GM23338 (cell line): ENCODE measurements at regions not wholly inside any gene's neighbourhood (a gene's known extent, or its start where the extent isn't known, plus 50 kb on each side); places are given as distances from the start of the nearest gene placed in this dataset.
A peak's percentile ranks its signal among the peaks of the same experiment; 100 is the strongest.

Source experiments
- ATAC-seq: fragments of 200-7000 bp; cut with Tn5 transposase; 3 replicates; pipeline ENCODE4 v1.9.1; 2020
- DNase-seq: peaks from one replicate; pipeline ENCODE4 v3.0.0-alpha.2; 2015; ENCODE audit warnings: low spot score
- H2AFZ ChIP-seq: fragments of 200-600 bp; sonication (generic); 2 replicates; pipeline ENCODE4 v1.8.0; 2016; ENCODE audit warnings: antibody characterized with exemption, mild to moderate bottlenecking, moderate library complexity
- H3F3A ChIP-seq: fragments of 200-600 bp; sonication (generic); replicated peaks from 2 replicates; pipeline ENCODE4 v1.8.0; 2017; ENCODE audit warnings: antibody characterized with exemption, mixed run types, low read depth
- H3K27ac ChIP-seq: fragments of 200-600 bp; sonication (generic); 2 replicates; pipeline ENCODE4 v1.6.1; 2016; ENCODE audit warnings: low read depth
- H3K27me3 ChIP-seq: fragments of 200-600 bp; sonication (generic); 2 replicates; pipeline ENCODE4 v1.8.0; 2016; ENCODE audit warnings: mild to moderate bottlenecking, mixed run types, moderate library complexity; ENCODE audit not compliant: insufficient read depth
- H3K36me3 ChIP-seq: fragments of 200-600 bp; sonication (generic); 2 replicates; pipeline ENCODE4 v1.8.0; 2016; ENCODE audit warnings: mild to moderate bottlenecking; ENCODE audit not compliant: insufficient read depth
- H3K4me1 ChIP-seq: fragments of 200-600 bp; sonication (generic); 2 replicates; pipeline ENCODE4 v1.8.0; 2016; ENCODE audit warnings: mild to moderate bottlenecking, moderate library complexity; ENCODE audit not compliant: insufficient read depth
- H3K4me2 ChIP-seq: fragments of 200-600 bp; sonication (generic); 2 replicates; pipeline ENCODE4 v1.7.1; 2017; ENCODE audit warnings: mixed run types
- H3K4me3 ChIP-seq: fragments of 200-600 bp; sonication (generic); 2 replicates; pipeline ENCODE4 v1.6.1; 2016; ENCODE audit warnings: mixed run types
- H3K79me2 ChIP-seq: fragments of 200-600 bp; sonication (generic); replicated peaks from 2 replicates; pipeline ENCODE4 v1.8.0; 2017; ENCODE audit warnings: mild to moderate bottlenecking; ENCODE audit not compliant: insufficient read depth
- H3K9me2 ChIP-seq: fragments of 200-600 bp; sonication (generic); 2 replicates; pipeline ENCODE4 v1.8.0; 2017; ENCODE audit not compliant: insufficient read depth
- H4K20me1 ChIP-seq: fragments of 200-600 bp; sonication (generic); replicated peaks from 2 replicates; pipeline ENCODE4 v1.8.0; 2017; ENCODE audit warnings: mild to moderate bottlenecking; ENCODE audit not compliant: insufficient read depth
- H3K27ac Mint-ChIP-seq: 2 replicates; pipeline ENCODE4 v1.8.0; 2020; ENCODE audit warnings: inconsistent platforms, mild to moderate bottlenecking, moderate library complexity, mixed read lengths
- H3K27me3 Mint-ChIP-seq: 3 replicates; pipeline ENCODE4 v1.8.0; 2022; ENCODE audit warnings: low read depth, mild to moderate bottlenecking, moderate library complexity, mixed read lengths, inconsistent platforms; ENCODE audit not compliant: insufficient read depth, poor library complexity
- H3K36me3 Mint-ChIP-seq: 3 replicates; pipeline ENCODE4 v1.8.0; 2021; ENCODE audit warnings: low read depth, mild to moderate bottlenecking, inconsistent platforms, moderate library complexity, mixed read lengths
- H3K4me1 Mint-ChIP-seq: 3 replicates; pipeline ENCODE4 v1.8.0; 2020; ENCODE audit warnings: mild to moderate bottlenecking, inconsistent platforms, mixed read lengths
- H3K4me3 Mint-ChIP-seq: 3 replicates; pipeline ENCODE4 v1.8.0; 2021; ENCODE audit warnings: moderate library complexity, mild to moderate bottlenecking, inconsistent platforms, mixed read lengths
- H3K9me3 Mint-ChIP-seq: 3 replicates; pipeline ENCODE4 v1.8.0; 2020; ENCODE audit warnings: moderate library complexity, mild to moderate bottlenecking, inconsistent platforms, mixed read lengths
- CREB1 ChIP-seq: fragments of 250-450 bp; sonication (Bioruptor Pico); IDR thresholded peaks from 2 replicates; pipeline ENCODE4 v1.5.0; 2020; ENCODE audit warnings: low read depth, mild to moderate bottlenecking, moderate library complexity
- CTCF ChIP-seq, 2 experiments: fragments of 200-600 bp in 1 of 2; sonication (generic) in 1 of 2; conservative IDR thresholded peaks; 2 replicates each; pipeline versions ENCODE4 v1.5.1 to v1.6.1; 2016 to 2017; ENCODE audit warnings: antibody characterized with exemption in 2 of 2, low read depth in 2 of 2, mild to moderate bottlenecking in 2 of 2, moderate library complexity in 1 of 2
- ETS1 ChIP-seq: IDR thresholded peaks from 2 replicates; pipeline ENCODE4 v1.6.1; 2016; ENCODE audit warnings: antibody characterized with exemption
- EZH2phosphoT487 ChIP-seq: fragments of 200-600 bp; sonication (generic); IDR thresholded peaks from one replicate; pipeline ENCODE4 v1.8.1; 2018; ENCODE audit warnings: antibody characterized with exemption; ENCODE audit not compliant: unreplicated experiment
- JUNB ChIP-seq: IDR thresholded peaks from one replicate; pipeline ENCODE4 v1.6.1; 2016; ENCODE audit warnings: antibody characterized with exemption; ENCODE audit not compliant: unreplicated experiment
- NANOG ChIP-seq: IDR thresholded peaks from 2 replicates; pipeline ENCODE4 v1.6.1; 2016; ENCODE audit warnings: antibody characterized with exemption, borderline replicate concordance
- POLR2AphosphoS5 ChIP-seq: IDR thresholded peaks from 2 replicates; pipeline ENCODE4 v1.6.1; 2016; ENCODE audit warnings: antibody characterized with exemption, low read depth
- ZNF331 ChIP-seq: fragments of 250-450 bp; sonication (Bioruptor Pico); IDR thresholded peaks from 2 replicates; pipeline ENCODE4 v1.5.0; 2020; ENCODE audit warnings: low read depth, mild to moderate bottlenecking, moderate library complexity
- TF ChIP-seq, protein P1 (sequence below): IDR thresholded peaks from one replicate; pipeline ENCODE4 v1.6.1; 2018; ENCODE audit warnings: antibody characterized with exemption; ENCODE audit not compliant: unreplicated experiment
- TF ChIP-seq, protein P2 (sequence below): fragments of 250-450 bp; sonication (Bioruptor Pico); IDR thresholded peaks from 2 replicates; pipeline ENCODE4 v1.5.0; 2020; ENCODE audit warnings: mild to moderate bottlenecking, moderate library complexity

- no peak overlapping the region for H3K27ac Mint-ChIP-seq
Measured at GRCh38 chr2:8361930-8362329, 319.9 kb upstream of the ID2 start.

More at GRCh38 chr2:8361930-8362329, 319.9 kb upstream of the ID2 start:
- H3K27me3 ChIP-seq = no peaks in the 10 kb centered on the region
- Mint-ChIP-seq H3K4me1 (peaks cover 8% of the 10 kb centered on the region; the same call in 2 of the 3 replicates), H3K27me3 (peaks cover 6% of the 10 kb centered on the region), H3K4me3 (no peak overlapping the region), H3K9me3 (no peaks in the 10 kb centered on the region), H3K36me3 (no peaks in the 10 kb centered on the region)
- no peak overlapping the region for H3K4me3 ChIP-seq
- ATAC-seq (no peak), DNase-seq (no peak)
- H2AFZ ChIP-seq = 0 out of 2 replicates have a peak overlapping the region, but pooled peaks have one; percentile 32
- no peaks in the 10 kb centered on the region for H3K4me1 ChIP-seq
- no peaks in the 10 kb centered on the region for H3K36me3 ChIP-seq
- TF ChIP-seq POLR2AphosphoS5 (no peak), EZH2phosphoT487 (no peak), ETS1 (no peak), JUNB (no peak), NANOG (no peak), ZNF331 (CRISPR knock-in tag) (no peak), CTCF (conservative IDR thresholded peaks at IDR 0.05; ENCODE audit: low read depth in 2 of 2) (no peak), CREB1 (CRISPR knock-in tag) (no peak)
- TF ChIP-seq, protein P1, sequence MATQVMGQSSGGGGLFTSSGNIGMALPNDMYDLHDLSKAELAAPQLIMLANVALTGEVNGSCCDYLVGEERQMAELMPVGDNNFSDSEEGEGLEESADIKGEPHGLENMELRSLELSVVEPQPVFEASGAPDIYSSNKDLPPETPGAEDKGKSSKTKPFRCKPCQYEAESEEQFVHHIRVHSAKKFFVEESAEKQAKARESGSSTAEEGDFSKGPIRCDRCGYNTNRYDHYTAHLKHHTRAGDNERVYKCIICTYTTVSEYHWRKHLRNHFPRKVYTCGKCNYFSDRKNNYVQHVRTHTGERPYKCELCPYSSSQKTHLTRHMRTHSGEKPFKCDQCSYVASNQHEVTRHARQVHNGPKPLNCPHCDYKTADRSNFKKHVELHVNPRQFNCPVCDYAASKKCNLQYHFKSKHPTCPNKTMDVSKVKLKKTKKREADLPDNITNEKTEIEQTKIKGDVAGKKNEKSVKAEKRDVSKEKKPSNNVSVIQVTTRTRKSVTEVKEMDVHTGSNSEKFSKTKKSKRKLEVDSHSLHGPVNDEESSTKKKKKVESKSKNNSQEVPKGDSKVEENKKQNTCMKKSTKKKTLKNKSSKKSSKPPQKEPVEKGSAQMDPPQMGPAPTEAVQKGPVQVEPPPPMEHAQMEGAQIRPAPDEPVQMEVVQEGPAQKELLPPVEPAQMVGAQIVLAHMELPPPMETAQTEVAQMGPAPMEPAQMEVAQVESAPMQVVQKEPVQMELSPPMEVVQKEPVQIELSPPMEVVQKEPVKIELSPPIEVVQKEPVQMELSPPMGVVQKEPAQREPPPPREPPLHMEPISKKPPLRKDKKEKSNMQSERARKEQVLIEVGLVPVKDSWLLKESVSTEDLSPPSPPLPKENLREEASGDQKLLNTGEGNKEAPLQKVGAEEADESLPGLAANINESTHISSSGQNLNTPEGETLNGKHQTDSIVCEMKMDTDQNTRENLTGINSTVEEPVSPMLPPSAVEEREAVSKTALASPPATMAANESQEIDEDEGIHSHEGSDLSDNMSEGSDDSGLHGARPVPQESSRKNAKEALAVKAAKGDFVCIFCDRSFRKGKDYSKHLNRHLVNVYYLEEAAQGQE = no peak
- TF ChIP-seq, protein P2, sequence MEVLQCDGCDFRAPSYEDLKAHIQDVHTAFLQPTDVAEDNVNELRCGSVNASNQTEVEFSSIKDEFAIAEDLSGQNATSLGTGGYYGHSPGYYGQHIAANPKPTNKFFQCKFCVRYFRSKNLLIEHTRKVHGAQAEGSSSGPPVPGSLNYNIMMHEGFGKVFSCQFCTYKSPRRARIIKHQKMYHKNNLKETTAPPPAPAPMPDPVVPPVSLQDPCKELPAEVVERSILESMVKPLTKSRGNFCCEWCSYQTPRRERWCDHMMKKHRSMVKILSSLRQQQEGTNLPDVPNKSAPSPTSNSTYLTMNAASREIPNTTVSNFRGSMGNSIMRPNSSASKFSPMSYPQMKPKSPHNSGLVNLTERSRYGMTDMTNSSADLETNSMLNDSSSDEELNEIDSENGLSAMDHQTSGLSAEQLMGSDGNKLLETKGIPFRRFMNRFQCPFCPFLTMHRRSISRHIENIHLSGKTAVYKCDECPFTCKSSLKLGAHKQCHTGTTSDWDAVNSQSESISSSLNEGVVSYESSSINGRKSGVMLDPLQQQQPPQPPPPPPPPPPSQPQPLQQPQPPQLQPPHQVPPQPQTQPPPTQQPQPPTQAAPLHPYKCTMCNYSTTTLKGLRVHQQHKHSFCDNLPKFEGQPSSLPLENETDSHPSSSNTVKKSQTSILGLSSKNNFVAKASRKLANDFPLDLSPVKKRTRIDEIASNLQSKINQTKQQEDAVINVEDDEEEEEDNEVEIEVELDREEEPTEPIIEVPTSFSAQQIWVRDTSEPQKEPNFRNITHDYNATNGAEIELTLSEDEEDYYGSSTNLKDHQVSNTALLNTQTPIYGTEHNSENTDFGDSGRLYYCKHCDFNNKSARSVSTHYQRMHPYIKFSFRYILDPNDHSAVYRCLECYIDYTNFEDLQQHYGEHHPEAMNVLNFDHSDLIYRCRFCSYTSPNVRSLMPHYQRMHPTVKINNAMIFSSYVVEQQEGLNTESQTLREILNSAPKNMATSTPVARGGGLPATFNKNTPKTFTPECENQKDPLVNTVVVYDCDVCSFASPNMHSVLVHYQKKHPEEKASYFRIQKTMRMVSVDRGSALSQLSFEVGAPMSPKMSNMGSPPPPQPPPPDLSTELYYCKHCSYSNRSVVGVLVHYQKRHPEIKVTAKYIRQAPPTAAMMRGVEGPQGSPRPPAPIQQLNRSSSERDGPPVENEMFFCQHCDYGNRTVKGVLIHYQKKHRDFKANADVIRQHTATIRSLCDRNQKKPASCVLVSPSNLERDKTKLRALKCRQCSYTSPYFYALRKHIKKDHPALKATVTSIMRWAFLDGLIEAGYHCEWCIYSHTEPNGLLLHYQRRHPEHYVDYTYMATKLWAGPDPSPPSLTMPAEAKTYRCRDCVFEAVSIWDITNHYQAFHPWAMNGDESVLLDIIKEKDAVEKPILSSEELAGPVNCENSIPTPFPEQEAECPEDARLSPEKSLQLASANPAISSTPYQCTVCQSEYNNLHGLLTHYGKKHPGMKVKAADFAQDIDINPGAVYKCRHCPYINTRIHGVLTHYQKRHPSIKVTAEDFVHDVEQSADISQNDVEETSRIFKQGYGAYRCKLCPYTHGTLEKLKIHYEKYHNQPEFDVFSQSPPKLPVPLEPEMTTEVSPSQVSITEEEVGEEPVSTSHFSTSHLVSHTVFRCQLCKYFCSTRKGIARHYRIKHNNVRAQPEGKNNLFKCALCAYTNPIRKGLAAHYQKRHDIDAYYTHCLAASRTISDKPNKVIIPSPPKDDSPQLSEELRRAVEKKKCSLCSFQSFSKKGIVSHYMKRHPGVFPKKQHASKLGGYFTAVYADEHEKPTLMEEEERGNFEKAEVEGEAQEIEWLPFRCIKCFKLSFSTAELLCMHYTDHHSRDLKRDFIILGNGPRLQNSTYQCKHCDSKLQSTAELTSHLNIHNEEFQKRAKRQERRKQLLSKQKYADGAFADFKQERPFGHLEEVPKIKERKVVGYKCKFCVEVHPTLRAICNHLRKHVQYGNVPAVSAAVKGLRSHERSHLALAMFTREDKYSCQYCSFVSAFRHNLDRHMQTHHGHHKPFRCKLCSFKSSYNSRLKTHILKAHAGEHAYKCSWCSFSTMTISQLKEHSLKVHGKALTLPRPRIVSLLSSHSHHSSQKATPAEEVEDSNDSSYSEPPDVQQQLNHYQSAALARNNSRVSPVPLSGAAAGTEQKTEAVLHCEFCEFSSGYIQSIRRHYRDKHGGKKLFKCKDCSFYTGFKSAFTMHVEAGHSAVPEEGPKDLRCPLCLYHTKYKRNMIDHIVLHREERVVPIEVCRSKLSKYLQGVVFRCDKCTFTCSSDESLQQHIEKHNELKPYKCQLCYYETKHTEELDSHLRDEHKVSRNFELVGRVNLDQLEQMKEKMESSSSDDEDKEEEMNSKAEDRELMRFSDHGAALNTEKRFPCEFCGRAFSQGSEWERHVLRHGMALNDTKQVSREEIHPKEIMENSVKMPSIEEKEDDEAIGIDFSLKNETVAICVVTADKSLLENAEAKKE (CRISPR knock-in tag) = no peak
- H3F3A ChIP-seq = no peaks in the 10 kb centered on the region
- H3K4me2 ChIP-seq = no peak overlapping the region
- H3K79me2 ChIP-seq = no peaks in the 10 kb centered on the region
- H3K27ac ChIP-seq = no peak overlapping the region
- H4K20me1 ChIP-seq = no peaks in the 10 kb centered on the region
- no peaks in the 10 kb centered on the region for H3K9me2 ChIP-seq
